WTC11 (cell line): ENCODE measurements at regions not wholly inside any gene's neighbourhood (a gene's known extent, or its start where the extent isn't known, plus 50 kb on each side); places are given as distances from the start of the nearest gene placed in this dataset.

ENCODE experiments used
- ATAC-seq: fragments of 200-7000 bp; cut with Tn5 transposase; 2 replicates; pipeline ENCODE4 v1.10.0; 2021; ENCODE audit warnings: mild to moderate bottlenecking, moderate library complexity
- CTCF ChIA-PET: fragments of 300-600 bp; sonication (Branson Sonifier 250); formaldehyde crosslinking; loops from one replicate; lab custom pipeline; 2021; ENCODE audit warnings: antibody characterized with exemption; lab: Charles Lee
- POLR2A ChIA-PET: fragments of 350-600 bp; sonication (Branson Sonifier 250); formaldehyde crosslinking; loops from one replicate; lab custom pipeline; 2021; ENCODE audit warnings: antibody characterized with exemption; lab: Charles Lee
- DNase-seq: peaks from one replicate; pipeline ENCODE4 v3.0.0; 2021; ENCODE audit warnings: low spot score
- H3K27ac Mint-ChIP-seq: 2 replicates; pipeline ENCODE4 v1.8.0; 2021; ENCODE audit warnings: mixed read lengths
- H3K27me3 Mint-ChIP-seq: 2 replicates; pipeline ENCODE4 v1.8.0; 2021; ENCODE audit warnings: low read depth, mild to moderate bottlenecking, moderate library complexity, mixed read lengths
- H3K36me3 Mint-ChIP-seq: 2 replicates; pipeline ENCODE4 v1.8.0; 2021; ENCODE audit warnings: mixed read lengths
- H3K4me1 Mint-ChIP-seq: 2 replicates; pipeline ENCODE4 v1.8.0; 2022; ENCODE audit warnings: mixed read lengths
- H3K4me3 Mint-ChIP-seq: 2 replicates; pipeline ENCODE4 v1.8.0; 2021; ENCODE audit warnings: mild to moderate bottlenecking, moderate library complexity, mixed read lengths
- H3K9me3 Mint-ChIP-seq: 2 replicates; pipeline ENCODE4 v1.8.0; 2021; ENCODE audit warnings: mixed read lengths
- FOXK1 ChIP-seq: sonication (generic); formaldehyde crosslinking; IDR thresholded peaks from 2 replicates; pipeline ENCODE4 v1.8.0; 2022; ENCODE audit warnings: mild to moderate bottlenecking, moderate library complexity, missing genetic modification reagents
- FOXP4 ChIP-seq: sonication (generic); formaldehyde crosslinking; IDR thresholded peaks from 2 replicates; pipeline ENCODE4 v1.8.0; 2022; ENCODE audit warnings: mild to moderate bottlenecking, missing genetic modification reagents
- GRHL2 ChIP-seq: fragments of 250-450 bp; sonication (Bioruptor Pico); IDR thresholded peaks from 2 replicates; pipeline ENCODE4 v1.8.0; 2022; ENCODE audit warnings: mild to moderate bottlenecking, moderate library complexity; ENCODE audit not compliant: insufficient replicate concordance, severe bottlenecking
- JUN ChIP-seq: sonication (generic); formaldehyde crosslinking; IDR thresholded peaks from 2 replicates; pipeline ENCODE4 v1.8.0; 2023; ENCODE audit warnings: mild to moderate bottlenecking, missing genetic modification reagents
- NFATC4 ChIP-seq: fragments of 250-450 bp; sonication (Bioruptor Pico); IDR thresholded peaks from 2 replicates; pipeline ENCODE4 v1.9.0; 2021; ENCODE audit warnings: mild to moderate bottlenecking
- NR3C1 ChIP-seq: sonication (generic); formaldehyde crosslinking; conservative IDR thresholded peaks from 2 replicates; pipeline ENCODE4 v1.8.1; 2023; ENCODE audit warnings: low read depth, mild to moderate bottlenecking, missing genetic modification reagents
- PRRX2 ChIP-seq: fragments of 250-450 bp; sonication (Bioruptor Pico); IDR thresholded peaks from 2 replicates; pipeline ENCODE4 v1.8.0; 2021; ENCODE audit warnings: mild to moderate bottlenecking
- SP1 ChIP-seq: sonication (generic); formaldehyde crosslinking; conservative IDR thresholded peaks from 2 replicates; pipeline ENCODE4 v1.8.1; 2022; ENCODE audit warnings: missing genetic modification reagents
- STAT6 ChIP-seq: sonication (generic); formaldehyde crosslinking; conservative IDR thresholded peaks from 2 replicates; pipeline ENCODE4 v1.8.1; 2023; ENCODE audit warnings: mild to moderate bottlenecking, low read depth, missing genetic modification reagents, moderate library complexity
- TCF7 ChIP-seq: sonication (generic); formaldehyde crosslinking; IDR thresholded peaks from 2 replicates; pipeline ENCODE4 v1.8.0; 2022; ENCODE audit warnings: mild to moderate bottlenecking, low read depth, missing genetic modification reagents, moderate library complexity
- TEAD1 ChIP-seq: sonication (generic); formaldehyde crosslinking; IDR thresholded peaks from 2 replicates; pipeline ENCODE4 v1.8.0; 2022; ENCODE audit warnings: mild to moderate bottlenecking, missing genetic modification reagents
- USF2 ChIP-seq: sonication (generic); formaldehyde crosslinking; IDR thresholded peaks from 2 replicates; pipeline ENCODE4 v1.8.1; 2023; ENCODE audit warnings: mild to moderate bottlenecking, missing genetic modification reagents, moderate library complexity
- ZNF121 ChIP-seq: sonication (generic); formaldehyde crosslinking; IDR thresholded peaks from 2 replicates; pipeline ENCODE4 v1.8.0; 2023; ENCODE audit warnings: missing genetic modification reagents
- ZNF396 ChIP-seq: fragments of 250-450 bp; sonication (Bioruptor Pico); IDR thresholded peaks from 2 replicates; pipeline ENCODE4 v1.8.0; 2021; ENCODE audit warnings: mild to moderate bottlenecking, moderate library complexity, borderline replicate concordance
- TF ChIP-seq, protein P1 (sequence below): sonication (generic); formaldehyde crosslinking; IDR thresholded peaks from 2 replicates; pipeline ENCODE4 v1.8.1; 2022; ENCODE audit warnings: mild to moderate bottlenecking, missing genetic modification reagents, moderate library complexity, borderline replicate concordance
- TF ChIP-seq, protein P2 (sequence below): sonication (generic); formaldehyde crosslinking; IDR thresholded peaks from 2 replicates; pipeline ENCODE4 v1.8.1; 2023; ENCODE audit warnings: mild to moderate bottlenecking, missing genetic modification reagents, moderate library complexity
- TF ChIP-seq, protein P3 (sequence below): sonication (generic); formaldehyde crosslinking; IDR thresholded peaks from 2 replicates; pipeline ENCODE4 v1.8.1; 2022; ENCODE audit warnings: low read depth, mild to moderate bottlenecking, moderate library complexity, missing genetic modification reagents, borderline replicate concordance
- TF ChIP-seq, protein P4 (sequence below): fragments of 250-450 bp; sonication (Bioruptor Pico); IDR thresholded peaks from 2 replicates; pipeline ENCODE4 v1.9.0; 2021; ENCODE audit warnings: mild to moderate bottlenecking
- TF ChIP-seq, protein P5 (sequence below): fragments of 250-450 bp; sonication (Bioruptor Pico); IDR thresholded peaks from 2 replicates; pipeline ENCODE4 v1.9.0; 2021; ENCODE audit warnings: mild to moderate bottlenecking
- TF ChIP-seq, protein P6 (sequence below): sonication (generic); formaldehyde crosslinking; IDR thresholded peaks from 2 replicates; pipeline ENCODE4 v1.8.0; 2022; ENCODE audit warnings: mild to moderate bottlenecking, missing genetic modification reagents

DNA sequence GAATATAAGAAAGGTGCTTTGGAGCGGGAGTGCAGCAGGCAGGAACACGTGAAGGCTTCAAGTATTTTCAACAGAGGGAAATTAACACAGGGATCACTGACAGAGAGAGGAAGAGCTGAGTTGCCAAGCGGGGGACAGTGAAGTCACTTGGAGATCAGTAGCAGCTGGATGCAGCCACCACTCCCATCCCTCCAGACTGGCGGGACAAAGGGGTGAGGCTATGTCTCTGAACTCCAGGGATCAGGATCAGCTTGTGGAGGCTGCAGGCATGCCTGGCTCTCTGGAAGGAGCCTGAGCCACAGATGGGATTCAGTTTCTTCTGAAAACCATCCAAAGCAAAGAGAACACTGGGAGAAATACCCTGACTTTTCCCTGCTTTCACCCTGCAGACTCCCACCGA lies 113.7 kb upstream of the IRX3 start:
- Mint-ChIP-seq H3K9me3 (no peaks in the 10 kb centered on the region), H3K4me3 (no peak overlapping the region), H3K27me3 (peaks cover 5% of the 10 kb centered on the region; the same call in 1 of the 2 replicates), H3K27ac (no peak overlapping the region), H3K36me3 (no peaks in the 10 kb centered on the region), H3K4me1 (no peaks in the 10 kb centered on the region)
- ATAC-seq (no peak), DNase-seq (no peak)
- POLR2A ChIA-PET = no interaction called here
- no peak for TF ChIP-seq GRHL2 (CRISPR knock-in tag)
- no peak for TF ChIP-seq TEAD1 (CRISPR knock-in tag)
- no peak for TF ChIP-seq USF2 (CRISPR knock-in tag)
- TF ChIP-seq FOXK1 (CRISPR knock-in tag) = no peak
- TF ChIP-seq PRRX2 (CRISPR knock-in tag) = no peak
- TF ChIP-seq, protein P1, sequence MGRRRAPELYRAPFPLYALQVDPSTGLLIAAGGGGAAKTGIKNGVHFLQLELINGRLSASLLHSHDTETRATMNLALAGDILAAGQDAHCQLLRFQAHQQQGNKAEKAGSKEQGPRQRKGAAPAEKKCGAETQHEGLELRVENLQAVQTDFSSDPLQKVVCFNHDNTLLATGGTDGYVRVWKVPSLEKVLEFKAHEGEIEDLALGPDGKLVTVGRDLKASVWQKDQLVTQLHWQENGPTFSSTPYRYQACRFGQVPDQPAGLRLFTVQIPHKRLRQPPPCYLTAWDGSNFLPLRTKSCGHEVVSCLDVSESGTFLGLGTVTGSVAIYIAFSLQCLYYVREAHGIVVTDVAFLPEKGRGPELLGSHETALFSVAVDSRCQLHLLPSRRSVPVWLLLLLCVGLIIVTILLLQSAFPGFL = no peak
- TF ChIP-seq, protein P2, sequence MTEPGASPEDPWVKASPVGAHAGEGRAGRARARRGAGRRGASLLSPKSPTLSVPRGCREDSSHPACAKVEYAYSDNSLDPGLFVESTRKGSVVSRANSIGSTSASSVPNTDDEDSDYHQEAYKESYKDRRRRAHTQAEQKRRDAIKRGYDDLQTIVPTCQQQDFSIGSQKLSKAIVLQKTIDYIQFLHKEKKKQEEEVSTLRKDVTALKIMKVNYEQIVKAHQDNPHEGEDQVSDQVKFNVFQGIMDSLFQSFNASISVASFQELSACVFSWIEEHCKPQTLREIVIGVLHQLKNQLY (CRISPR knock-in tag) = no peak
- TF ChIP-seq, protein P3, sequence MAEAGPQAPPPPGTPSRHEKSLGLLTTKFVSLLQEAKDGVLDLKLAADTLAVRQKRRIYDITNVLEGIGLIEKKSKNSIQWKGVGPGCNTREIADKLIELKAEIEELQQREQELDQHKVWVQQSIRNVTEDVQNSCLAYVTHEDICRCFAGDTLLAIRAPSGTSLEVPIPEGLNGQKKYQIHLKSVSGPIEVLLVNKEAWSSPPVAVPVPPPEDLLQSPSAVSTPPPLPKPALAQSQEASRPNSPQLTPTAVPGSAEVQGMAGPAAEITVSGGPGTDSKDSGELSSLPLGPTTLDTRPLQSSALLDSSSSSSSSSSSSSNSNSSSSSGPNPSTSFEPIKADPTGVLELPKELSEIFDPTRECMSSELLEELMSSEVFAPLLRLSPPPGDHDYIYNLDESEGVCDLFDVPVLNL = no peak
- TF ChIP-seq NR3C1 (CRISPR knock-in tag) = no peak
- no peak for TF ChIP-seq ZNF396 (CRISPR knock-in tag)
- TF ChIP-seq, protein P4, sequence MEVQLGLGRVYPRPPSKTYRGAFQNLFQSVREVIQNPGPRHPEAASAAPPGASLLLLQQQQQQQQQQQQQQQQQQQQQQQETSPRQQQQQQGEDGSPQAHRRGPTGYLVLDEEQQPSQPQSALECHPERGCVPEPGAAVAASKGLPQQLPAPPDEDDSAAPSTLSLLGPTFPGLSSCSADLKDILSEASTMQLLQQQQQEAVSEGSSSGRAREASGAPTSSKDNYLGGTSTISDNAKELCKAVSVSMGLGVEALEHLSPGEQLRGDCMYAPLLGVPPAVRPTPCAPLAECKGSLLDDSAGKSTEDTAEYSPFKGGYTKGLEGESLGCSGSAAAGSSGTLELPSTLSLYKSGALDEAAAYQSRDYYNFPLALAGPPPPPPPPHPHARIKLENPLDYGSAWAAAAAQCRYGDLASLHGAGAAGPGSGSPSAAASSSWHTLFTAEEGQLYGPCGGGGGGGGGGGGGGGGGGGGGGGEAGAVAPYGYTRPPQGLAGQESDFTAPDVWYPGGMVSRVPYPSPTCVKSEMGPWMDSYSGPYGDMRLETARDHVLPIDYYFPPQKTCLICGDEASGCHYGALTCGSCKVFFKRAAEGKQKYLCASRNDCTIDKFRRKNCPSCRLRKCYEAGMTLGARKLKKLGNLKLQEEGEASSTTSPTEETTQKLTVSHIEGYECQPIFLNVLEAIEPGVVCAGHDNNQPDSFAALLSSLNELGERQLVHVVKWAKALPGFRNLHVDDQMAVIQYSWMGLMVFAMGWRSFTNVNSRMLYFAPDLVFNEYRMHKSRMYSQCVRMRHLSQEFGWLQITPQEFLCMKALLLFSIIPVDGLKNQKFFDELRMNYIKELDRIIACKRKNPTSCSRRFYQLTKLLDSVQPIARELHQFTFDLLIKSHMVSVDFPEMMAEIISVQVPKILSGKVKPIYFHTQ = no peak
- TF ChIP-seq TCF7 (CRISPR knock-in tag) = no peak
- no peak for TF ChIP-seq JUN
- no peak for TF ChIP-seq ZNF121
- TF ChIP-seq STAT6 (CRISPR knock-in tag) = no peak
- no peak for TF ChIP-seq NFATC4 (CRISPR knock-in tag)
- TF ChIP-seq, protein P5, sequence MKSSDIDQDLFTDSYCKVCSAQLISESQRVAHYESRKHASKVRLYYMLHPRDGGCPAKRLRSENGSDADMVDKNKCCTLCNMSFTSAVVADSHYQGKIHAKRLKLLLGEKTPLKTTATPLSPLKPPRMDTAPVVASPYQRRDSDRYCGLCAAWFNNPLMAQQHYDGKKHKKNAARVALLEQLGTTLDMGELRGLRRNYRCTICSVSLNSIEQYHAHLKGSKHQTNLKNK (CRISPR knock-in tag) = no peak
- TF ChIP-seq FOXP4 (CRISPR knock-in tag) = no peak
- TF ChIP-seq, protein P6, sequence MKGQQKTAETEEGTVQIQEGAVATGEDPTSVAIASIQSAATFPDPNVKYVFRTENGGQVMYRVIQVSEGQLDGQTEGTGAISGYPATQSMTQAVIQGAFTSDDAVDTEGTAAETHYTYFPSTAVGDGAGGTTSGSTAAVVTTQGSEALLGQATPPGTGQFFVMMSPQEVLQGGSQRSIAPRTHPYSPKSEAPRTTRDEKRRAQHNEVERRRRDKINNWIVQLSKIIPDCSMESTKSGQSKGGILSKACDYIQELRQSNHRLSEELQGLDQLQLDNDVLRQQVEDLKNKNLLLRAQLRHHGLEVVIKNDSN (CRISPR knock-in tag) = no peak
- TF ChIP-seq SP1 (CRISPR knock-in tag) = no peak
- CTCF ChIA-PET = interaction anchor here (0.6 kb wide), 1 partner anchor 238 kb away, joined by 3 read pairs; no protein-coding TSS in a partner anchor
